GM18507 (cell line): ENCODE measurements at regions not wholly inside any gene's neighbourhood (a gene's known extent, or its start where the extent isn't known, plus 50 kb on each side); places are given as distances from the start of the nearest gene placed in this dataset.

Experiments used
- DNase-seq: peaks from one replicate; pipeline ENCODE4 v3.0.0; 2011; ENCODE audit warnings: low read depth; ENCODE audit not compliant: insufficient read length; ENCODE audit errors: extremely low spot score
- FAIRE-seq: peaks from 2 replicates; lab custom pipeline; 2011; peaks lifted over from hg19 to GRCh38; lab: Jason Lieb, UNC

- DNase-seq: no peak
- FAIRE-seq: no peak
Measured at GRCh38 chr10:14468023-14468441, 137.3 kb upstream of the FRMD4A start.

DNA sequence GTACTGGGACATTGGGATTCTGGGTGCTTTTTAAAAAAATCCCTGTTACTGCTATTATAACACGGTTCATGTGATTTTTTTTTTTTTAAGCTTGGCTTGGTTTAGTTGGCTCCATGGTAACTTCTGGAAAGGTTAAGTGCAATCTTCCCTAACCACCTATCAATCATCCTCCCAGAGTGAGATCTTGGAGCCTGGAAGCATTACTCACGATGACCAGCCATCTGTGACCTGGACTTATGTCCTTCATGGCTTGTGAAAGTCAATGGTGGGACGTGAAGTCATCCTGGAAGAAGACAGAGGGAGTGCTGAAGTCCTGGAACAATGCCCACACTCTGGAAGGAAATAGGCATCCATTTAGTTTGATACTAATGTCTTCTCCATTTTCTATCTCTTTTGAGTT, 135.5 kb upstream of the FRMD4A start:
- DNase-seq (no peak), FAIRE-seq (no peak)

GRCh38 chr10:14460447-14460846, 129.7 kb upstream of the FRMD4A start:
- FAIRE-seq: no peak
- no peak for DNase-seq

DNA sequence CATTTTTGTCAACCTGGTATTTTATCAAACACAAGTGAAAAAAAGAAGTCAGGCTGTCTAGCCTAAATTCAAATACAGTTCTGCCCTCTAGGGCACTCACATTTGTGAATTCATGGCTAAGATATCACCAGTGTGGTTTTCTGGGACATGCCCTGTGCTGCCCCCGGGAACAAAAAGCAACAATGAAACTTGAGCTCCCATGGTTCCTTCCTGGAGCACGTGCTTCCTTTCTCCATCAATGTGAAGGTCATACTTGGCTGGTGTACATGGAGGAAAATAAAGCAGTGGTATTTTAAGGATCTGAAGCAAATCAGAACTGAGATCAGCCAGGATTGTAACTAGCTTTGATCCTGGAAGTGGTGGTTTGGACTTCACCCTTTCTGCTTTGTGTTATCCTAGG, 128.9 kb upstream of the FRMD4A start:
- DNase-seq (no peak), FAIRE-seq (no peak)

GRCh38 chr10:14456870-14457266, 126.1 kb upstream of the FRMD4A start:
- DNase-seq (no peak), FAIRE-seq (no peak)

GRCh38 chr10:14456218-14456869, 125.6 kb upstream of the FRMD4A start:
- FAIRE-seq: no peak

GRCh38 chr10:14454629-14455028, 123.9 kb upstream of the FRMD4A start:
- no peak for FAIRE-seq
- no peak for DNase-seq

More at GRCh38 chr10:14456218-14456869, 125.6 kb upstream of the FRMD4A start:
- DNase-seq: no peak

DNA sequence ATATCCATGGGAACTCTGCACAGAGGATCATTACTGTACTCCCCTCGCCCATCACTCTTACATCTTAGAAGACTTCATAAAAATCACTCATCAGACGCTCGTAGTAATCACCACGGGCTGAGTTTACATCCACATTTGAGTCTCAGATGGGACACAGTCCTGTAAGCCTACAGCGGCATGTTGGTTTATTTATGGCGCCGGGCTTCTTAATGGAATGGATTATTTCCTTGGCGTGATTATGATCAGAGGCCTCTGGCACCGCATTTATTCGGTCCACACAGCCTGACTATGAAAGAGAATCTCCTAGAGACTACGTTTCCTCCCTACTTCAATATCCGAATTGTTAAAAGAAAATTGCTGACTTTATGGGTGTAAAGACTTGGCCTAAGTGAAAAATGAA, 123.5 kb upstream of the FRMD4A start:
- no peak for FAIRE-seq

GRCh38 chr10:14453593-14453992, 122.9 kb upstream of the FRMD4A start:
- DNase-seq (no peak), FAIRE-seq (no peak)

More for the DNA sequence above, 123.5 kb upstream of the FRMD4A start:
- no peak for DNase-seq

- DNase-seq: no peak
- FAIRE-seq: no peak
Measured at GRCh38 chr10:14451341-14451740, 120.6 kb upstream of the FRMD4A start.

- DNase-seq (no peak), FAIRE-seq (no peak)
Measured at GRCh38 chr10:14450041-14450491, 119.3 kb upstream of the FRMD4A start.

GRCh38 chr10:14449293-14449815, 118.6 kb upstream of the FRMD4A start:
- DNase-seq (no peak), FAIRE-seq (no peak)

- DNase-seq: no peak
- FAIRE-seq: no peak
Measured at GRCh38 chr10:14448197-14448990, 117.7 kb upstream of the FRMD4A start.

DNA sequence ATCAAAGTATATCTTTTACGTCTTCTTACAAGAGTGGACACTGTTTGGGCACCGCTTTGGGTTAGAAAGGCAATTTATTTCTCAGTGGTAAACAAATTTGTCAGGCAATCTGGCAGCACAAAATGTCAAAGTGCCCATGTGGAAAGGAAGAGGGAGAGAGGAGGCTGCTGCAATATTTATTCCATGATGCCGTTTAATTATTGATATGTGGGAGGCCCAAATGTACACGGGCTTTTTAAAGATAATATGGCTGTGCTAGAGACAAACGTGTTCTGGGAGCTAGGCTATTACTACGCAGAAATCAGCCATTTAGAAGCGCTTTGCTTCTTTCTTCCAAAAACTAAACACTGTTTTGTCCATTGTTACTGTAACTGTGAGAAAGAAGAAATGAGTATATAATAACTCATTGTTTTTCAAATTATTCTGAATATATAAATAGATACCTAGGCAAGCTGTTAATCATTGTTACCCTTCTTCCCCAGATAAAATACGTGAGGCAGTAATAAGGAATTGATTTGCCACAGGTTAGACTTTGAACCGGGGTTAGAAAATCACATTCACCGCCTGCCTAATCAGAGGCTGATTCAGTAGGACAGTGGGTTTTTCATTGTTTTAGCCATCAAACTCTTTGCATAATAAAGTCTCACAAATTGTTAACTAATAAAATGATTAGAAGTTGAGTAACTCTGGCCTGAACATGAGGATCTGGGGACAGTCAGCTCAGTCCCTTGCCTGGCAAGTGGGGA, 116.5 kb upstream of the FRMD4A start:
- DNase-seq: no peak
- FAIRE-seq: no peak

GRCh38 chr10:14439451-14440259, 108.9 kb upstream of the FRMD4A start:
- DNase-seq (no peak), FAIRE-seq (no peak)

DNA sequence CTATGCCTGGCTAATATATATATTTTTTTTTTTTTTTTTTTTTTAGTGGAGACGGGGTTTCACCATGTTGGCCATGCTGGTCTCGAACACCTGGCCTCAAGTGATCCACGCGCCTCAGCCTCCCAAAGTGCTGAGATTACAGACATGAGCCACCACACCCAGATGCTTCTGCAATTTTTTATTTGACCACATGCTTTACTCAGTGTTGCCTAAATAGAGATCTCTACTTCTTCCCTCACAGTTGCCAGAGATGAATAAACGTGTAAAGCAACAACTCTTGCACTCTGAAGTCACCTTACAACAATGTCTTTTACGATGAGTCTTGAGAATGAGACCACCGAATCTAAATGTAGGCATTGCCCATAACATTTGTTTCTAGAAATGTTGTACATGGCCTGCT, 107.9 kb upstream of the FRMD4A start:
- DNase-seq (no peak), FAIRE-seq (no peak)

DNA sequence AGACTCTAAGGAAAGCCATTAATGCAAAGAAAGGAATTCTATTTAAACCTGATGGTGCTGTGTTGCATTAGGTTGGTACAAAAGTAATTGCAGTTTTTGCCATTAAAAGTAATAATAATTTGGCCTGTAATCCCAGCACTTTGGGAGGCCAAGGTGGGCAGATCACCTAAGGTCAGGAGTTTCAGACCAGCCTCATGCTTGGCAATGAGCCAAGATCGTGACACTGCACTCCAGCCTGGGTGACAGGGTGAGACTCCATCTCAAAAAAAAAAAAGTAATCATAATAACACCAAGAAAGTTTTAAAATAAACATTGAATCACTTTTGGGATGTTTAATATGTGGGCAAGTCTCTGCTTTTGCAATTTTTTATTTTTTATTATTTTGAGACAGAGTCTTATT, 107.3 kb upstream of the FRMD4A start:
- no peak for FAIRE-seq
- no peak for DNase-seq

DNA sequence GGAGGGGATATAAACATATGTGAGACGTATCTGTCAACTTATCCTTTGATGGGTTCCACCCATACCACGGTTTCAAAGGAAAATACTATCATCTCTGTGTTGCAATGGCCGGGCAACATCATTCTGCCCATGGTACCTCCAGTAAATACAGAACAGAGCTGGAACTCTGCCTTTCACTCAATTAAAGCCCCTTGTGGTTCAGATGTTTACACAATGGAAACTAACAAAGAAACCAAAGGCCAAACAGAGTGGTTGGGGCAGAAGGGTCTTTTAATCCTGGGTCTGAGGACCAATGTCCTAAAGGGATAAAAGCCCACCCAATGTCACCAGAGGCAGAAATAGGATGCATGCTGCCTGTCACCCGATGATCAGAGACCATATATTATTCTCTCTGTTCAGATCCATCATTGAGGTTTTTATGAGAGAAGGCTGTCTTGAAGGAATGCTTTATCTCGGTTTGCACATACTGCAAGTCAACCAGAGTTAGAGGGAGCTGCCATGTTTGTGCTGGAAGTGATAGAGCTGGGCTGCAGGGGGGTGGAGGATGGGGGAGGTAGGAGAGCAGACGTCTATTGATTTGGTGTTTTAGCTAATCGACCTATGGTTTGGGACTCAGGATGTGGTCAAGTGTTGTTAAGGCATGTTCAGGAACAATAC, 105.4 kb upstream of the FRMD4A start:
- DNase-seq: no peak
- FAIRE-seq: no peak

DNA sequence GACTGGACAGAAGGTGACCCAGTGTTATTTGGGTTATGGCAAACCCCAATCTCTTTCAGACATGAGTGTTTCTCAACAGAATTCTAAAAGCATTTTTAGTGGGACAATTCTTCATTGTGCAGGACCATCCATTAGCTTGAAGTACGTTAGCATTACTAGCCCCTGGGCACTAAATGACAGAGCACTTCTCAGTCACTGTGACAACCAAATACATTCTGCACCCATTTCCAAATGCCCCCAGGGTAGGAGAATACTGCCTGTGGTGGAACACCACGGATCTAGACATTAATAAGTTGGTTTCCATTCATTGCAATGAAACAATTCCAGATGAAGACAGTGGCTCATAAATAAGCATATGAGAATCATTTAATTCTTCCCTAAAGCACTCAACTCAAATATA, 102.4 kb upstream of the FRMD4A start:
- DNase-seq (no peak), FAIRE-seq (no peak)
